ENCODE measurements at regions not wholly inside any gene's neighbourhood (a gene's known extent, or its start where the extent isn't known, plus 50 kb on each side); places are given as distances from the start of the nearest gene placed in this dataset.
"Not testable (repeated sequence)": the region's sequence is repeated elsewhere in the genome, so short reads cannot be mapped to it uniquely, and the experiment has no call there.

DNA sequence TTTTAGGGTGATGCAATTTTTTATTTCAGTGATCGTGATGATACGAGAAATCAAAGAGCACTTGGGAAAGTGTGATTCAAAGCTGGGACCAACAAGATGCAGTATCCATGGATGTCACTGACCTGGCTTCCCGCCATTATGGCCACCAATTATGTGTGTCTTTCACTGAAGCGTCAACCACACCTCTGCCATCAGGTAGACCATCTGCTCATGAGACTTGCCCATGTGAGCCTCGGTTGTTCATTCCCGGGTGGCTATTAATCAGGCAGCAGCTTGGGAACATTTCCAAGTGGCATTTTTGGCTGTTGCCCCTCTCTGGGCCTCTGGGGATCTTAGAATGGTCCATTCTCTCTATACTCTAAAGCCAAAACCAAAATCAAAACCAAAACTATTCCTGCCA is 436.0 kb upstream of the ADAMTSL1 start:
- DNase-seq = no peak

DNA sequence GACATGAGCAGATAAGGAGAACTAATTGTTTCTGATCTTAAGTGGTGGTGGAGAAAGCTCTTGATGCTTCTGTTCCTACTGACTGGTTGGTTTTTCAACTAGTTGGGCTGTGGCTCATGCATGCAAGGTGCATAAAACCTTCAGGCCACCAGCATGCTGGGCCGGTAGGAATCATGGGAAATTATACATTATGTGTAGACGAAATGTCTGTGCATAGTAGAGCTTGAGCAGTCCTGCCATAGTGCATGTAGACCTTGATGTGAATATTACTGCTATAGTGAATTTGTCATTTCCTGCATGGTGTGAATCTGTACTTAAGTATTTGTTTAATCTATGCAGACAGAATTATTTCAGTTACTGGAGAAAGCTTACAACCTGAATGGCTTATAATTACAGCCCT is 433.6 kb upstream of the ADAMTSL1 start:
- no peak for DNase-seq

DNA sequence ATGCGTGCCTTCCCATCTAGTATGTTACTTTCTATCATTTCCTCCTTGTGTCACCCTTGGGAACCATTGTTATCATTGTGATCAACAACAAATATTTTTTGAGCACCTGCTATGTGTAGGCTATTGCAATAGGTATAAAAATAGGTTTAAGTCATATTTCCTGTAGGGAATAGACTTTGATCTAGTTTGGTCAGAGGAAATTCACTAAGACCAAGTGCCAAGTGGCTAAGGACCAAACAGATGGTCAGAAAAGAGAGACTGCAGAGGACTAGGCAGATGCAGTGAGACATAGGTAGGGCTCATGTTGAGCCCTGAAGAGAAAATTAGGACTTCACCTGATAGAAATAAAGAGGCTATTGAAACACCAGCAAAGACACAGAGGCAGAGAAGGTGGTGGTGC is 430.0 kb upstream of the ADAMTSL1 start:
- DNase-seq = no peak

DNA sequence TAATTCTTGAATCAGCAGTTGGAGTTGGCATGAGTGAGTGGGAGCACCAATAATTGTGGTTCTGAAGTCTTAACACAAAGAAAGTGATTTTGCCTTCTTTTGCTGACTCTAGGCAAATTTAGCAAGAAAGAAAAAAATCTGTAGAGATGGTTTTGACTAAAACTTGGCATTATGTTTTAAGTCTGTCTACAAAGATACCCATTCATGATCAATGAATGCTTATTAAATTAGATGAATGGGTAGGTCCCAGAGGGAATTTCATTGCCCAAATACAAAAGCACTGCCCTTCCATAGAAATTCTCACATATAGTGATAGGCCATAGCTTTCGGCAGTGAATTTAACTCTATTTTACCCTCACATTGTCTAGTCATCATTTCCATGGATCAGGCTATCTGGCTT is 428.6 kb upstream of the ADAMTSL1 start:
- no peak for DNase-seq

DNA sequence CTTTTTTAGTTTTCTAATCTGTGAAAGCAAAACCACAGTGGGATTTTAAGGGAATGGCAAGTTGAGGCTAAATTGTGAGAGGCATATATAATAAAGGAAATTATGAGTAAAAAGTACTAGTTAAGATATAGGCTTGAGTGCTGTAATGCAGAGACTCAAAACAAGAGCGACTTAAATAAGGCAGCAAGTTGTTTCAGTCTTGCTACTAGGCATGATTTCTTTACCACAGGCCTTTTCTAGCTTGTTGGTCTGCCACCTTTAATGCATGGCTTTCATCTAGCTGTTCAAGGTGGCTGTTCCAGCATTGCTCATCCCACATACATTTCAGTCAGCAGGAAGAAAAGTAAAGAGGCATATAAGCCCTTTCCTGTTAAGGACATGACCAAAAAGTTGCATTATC is 427.9 kb upstream of the ADAMTSL1 start:
- DNase-seq = no peak

DNA sequence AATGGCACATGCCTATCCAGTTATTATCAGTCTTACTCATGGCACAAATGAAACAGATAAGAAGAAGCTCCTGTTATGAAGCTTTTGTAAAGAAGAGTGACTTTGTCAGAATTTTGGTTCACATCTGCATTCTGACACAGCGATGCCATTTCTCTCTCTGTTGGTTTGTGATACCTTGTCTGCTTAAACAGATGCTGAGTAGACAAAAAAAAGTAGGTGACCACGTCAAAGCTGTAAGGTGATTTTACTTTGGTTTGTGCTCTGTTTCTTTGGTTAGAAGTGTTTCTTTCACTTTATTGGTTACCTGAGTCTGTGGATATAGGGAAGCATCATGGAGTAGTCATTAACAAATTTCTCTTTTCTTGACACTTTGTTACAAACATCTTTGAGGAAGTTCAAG is 422.3 kb upstream of the ADAMTSL1 start:
- no peak for DNase-seq

DNA sequence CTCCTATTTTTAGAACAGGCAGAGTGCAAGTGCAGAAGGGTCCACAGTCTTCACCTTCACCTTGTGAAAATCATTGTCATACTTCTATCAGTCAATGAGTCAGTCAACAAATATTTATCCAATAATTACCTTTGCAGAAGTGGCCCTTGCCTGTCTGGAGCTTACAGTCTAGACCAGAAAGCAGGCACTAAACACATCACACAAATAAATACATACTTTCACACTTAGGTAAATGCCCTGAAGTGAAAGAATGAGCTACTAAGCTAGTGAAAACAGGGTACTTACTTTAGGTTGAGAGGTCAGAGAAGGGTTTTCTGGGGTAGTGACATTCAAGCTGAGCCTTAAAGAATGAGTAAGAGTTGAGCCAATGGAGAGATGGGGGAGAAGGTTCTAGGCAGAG is 421.9 kb upstream of the ADAMTSL1 start:
- DNase-seq = no peak

DNA sequence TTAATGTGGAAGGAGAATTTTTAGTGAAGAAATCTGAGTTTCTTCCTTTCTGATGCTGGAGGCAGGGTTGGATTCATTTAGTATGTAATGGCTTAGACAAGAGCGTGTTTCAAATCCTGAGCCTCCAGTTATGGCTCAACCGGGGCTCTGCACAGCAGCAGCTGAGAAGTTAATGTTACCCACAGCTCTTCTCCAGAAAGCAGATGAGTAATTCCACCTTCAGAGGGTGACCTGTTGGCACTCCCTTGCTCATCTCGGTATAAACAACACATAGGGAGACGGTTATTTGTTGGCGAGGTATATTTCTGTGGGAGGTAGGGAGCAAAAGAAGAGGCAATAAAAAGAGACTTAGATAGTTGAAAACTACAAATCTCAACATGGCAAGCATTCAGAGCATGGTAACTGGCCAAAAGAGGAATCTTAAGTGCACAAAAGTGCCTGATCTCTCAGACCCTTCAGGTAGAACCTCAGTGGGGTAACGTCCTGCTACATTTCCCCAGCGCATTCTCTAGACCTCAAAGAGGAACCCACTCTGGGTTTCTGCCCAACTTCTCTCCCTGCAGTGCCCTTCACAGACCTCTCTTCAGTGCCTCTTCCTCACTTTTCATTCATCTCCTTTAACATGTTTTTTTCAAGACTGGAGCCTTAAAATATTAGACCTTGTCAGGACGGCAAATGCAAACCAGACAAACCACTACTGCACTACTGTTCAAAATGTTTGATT is 417.5 kb upstream of the ADAMTSL1 start:
- no peak for DNase-seq

DNA sequence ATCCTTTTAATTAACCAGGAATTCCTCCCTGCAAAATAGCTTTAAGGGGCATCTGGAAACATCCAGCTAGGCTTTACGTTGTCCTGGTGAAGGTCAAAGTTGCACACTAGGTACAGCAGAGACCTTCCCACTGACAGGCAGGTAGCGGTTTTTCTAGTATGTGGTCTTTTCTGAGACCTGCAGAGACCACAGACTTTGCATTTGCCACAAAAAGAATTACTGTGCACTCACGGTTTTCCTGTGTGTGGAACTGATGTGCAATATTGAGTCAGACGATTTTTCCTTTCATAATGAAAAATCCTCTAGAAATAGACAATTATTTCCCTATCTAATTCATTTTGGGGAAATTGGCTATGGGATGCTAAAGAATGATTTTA is 417.0 kb upstream of the ADAMTSL1 start:
- no peak for DNase-seq

DNA sequence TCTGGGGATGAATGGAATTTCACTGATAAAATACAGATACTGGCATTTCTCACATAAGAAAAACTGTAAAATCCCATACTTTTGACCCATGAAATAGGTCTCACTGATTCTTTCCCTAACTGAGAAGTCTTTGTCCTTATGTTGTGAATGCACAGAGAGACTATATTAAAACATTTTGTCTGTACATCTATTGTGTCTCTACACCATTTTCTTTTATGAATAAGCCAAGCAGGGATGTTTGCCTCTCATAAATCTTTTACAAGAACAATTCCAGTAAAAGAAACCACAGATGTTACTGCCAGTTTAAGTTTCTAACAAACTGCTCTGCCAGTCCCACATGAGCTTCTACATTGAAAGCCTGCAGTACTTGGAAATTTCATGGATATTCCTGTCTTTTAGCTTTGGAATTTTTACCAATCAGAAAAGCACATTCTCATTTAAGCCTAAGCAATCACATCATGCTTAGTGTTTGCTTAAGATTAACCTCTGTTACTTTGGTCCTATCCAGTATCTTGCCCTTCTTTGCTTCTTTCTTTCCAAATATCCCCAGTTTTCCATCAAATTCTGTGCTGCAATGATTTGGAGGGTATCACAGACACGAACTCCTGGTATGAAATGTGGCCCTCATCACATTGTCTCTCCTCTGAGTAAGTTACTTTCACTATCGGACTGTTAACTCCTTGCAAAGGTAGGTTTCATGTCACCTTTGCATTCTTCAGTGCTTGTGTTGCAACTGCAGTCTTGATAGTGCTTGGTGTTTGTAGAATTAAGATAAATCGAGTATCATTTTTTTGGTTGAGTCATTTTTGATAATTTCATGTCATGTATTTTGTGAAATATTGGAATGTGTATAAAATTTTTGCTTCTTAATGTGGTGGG is 415.1 kb upstream of the ADAMTSL1 start:
- DNase-seq = no peak

DNA sequence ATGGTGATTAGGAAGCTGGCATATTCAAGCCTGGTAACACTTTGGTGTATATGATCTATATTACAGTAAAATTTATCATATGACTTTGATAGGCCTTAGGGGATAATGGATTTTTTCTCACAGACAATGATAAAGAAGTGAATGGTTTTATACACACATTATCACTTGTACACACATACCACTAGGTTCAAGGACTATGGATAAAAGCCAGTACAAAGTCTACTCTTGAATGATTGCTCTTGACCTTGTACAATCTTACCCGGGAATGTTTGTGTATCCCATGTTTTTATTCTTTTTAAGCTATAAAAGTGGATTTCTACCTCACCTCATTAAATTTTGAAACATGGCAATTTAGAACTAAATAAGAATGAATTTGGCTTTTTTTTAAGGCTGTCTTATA is 414.5 kb upstream of the ADAMTSL1 start:
- DNase-seq = no peak

DNA sequence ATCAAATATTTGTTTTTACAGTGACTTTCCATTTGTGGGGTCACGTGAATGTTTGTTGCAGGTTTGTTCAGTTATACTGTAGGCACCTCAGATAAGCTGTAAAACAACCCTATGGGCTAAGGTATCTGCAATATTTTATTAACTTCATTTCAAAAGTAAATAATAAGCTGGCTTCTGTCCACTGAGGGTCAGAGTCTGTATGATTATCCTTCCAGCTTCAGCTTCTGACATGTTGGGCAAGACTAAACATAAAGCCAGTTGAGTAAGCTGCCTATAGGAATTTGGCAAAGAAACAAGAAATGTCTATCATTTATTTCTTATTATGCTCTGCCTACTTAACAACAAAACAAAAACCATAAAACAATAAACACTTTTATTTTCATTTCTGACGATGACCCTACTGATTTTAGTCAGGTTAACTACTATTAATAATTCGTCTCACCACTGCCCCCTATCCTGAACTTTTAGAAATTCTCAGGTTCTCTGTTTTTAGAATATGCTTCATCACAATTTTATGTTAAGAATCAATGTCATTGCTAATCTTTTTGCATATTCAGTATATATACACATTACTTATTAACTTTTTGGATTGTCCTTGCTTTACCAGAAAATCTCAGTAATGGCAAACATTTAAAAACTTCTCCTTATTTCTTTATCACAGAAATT is 413.6 kb upstream of the ADAMTSL1 start:
- DNase-seq = no peak

DNA sequence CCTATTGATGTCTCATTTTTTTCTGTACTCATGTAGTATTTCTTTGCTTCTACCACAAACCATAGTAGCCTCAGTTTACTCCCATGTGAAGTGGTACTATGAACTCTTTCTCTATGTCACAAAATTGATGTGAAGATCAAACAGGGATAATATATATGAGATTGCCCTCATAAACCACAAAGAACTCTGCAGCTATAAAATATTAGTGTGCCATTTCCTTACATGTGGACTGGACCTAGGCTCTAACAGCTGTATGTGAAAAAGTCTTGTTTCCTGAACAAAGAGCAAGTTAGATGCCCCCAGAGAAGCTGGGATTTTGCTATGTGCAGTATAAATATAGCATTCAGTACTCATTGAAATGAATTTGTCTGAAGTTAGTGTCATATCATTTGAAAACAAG is 412.6 kb upstream of the ADAMTSL1 start:
- no peak for DNase-seq

DNA sequence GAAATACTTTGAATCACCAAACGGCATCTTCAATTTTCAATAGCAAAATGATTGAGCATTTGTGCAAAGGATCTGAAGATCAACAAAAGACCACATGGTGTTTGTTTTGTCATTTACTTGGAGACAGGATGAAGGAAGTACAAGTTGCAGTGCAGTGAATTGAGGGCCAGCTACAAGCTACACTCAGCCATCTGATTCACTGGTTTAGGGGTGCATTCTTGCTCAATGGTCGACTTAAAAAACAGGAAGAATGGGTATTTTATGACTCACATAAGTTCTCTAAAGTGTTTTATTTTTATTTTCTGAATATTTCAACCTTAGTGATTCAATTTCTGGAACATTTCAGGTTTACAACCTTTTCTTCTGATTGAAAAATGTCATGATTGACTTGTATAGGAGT is 412.1 kb upstream of the ADAMTSL1 start:
- DNase-seq = no peak

DNA sequence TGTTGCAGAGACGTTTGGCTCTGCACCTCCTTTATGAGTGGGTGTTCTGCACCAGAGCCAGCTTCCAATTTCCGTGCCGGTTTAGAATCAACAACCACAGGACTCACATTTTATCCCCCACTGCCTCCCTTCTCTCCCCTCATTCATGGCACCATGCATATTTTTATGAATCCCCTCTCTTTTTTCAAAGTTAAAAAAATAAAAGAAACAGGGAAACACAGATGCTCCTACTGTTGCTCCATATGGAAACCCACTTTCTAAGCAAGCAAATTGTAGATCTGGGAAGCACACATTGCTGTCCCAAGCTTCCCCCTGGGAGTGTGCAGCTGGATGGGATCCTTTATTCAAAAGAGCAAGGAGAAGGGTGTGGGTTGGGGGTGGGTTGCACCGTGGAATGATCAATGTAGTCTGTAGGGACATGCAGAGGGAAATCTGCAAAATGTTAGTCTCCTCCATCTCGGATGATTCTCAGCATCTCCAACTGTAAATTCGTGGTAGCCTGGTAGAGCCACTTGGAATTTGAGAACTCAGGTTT is 410.0 kb upstream of the ADAMTSL1 start:
- DNase-seq = no peak

DNA sequence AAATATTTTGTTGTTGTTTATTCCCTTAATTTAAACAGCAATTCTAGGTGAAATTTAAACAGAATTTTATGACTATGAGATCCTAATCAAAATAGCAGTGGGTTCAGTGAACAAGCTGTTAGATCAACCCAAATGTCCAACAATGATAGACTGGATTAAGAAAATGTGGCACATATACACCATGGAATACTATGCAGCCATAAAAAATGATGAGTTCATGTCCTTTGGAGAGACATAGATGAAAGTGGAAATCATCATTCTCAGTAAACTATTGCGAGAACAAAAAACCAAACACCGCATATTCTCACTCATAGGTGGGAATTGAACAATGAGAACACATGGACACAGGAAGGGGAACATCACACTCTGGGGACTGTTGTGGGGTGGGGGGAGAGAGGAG is 407.3 kb upstream of the ADAMTSL1 start:
- not testable (repeated sequence) for DNase-seq

DNA sequence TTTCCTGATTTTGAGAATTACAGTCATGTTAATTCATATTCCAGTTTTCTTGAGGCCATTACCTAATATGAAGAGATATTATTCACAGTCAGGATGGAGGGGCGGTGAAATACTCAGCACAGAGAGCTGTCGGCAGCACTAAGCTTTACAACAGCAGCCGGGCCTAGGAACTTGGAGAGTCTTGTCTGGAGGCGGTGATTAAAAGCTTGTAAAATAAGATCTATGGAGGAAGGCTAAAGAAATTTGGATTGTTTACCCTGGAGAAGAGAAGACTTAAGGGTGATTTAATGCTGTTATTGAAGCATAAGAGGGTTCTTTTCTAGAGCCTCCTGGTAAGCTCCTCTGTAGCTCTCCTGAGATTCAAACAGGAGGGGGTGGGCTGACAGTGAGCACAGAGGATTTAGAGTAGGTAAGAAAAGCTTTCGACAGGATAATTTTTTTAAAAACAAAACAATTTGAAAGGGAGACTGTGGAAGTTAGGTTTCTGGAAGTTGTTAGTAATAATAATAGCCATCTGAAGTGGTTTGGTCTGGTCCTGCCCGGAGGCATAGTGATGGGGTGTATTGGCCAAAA is 406.3 kb upstream of the ADAMTSL1 start:
- no peak for DNase-seq

DNA sequence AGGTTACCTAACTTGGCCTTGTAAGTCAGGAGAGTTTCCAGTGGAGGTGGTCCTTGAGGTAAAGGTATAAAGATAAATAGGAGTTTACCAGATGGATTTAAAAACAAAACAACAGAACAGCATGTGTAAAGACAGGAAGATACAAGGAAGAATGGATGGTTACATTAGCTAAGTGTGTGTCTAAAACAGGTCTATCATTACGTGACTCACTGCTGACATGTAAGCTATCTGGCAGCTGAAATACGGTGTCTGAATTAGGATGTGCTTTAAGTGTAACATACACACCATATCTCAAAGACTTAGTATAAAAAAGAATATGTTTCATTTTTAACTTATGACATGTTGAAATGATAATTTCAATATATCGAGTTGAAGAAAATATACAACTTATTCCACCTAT is 405.1 kb upstream of the ADAMTSL1 start:
- no peak for DNase-seq

DNA sequence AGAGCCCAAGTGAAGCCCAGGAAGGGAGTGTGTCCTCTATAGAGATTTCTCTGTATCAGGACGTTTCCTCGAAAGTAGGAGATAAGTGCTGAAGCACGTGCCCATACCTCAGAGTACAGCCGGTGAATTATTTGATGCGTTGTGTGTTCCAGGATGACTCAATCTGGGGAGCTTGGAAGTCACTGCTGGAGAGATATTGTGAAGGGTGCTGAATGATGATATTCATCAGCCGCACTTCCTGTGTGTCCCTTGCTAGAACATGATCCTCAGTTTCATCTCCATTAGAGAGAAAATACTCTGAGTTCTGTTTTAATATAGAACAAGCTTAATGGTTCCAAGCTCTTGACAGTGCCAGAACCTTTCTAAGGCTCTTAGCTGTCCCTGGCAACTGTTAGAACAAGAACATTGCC is 402.3 kb upstream of the ADAMTSL1 start:
- no peak for DNase-seq

DNA sequence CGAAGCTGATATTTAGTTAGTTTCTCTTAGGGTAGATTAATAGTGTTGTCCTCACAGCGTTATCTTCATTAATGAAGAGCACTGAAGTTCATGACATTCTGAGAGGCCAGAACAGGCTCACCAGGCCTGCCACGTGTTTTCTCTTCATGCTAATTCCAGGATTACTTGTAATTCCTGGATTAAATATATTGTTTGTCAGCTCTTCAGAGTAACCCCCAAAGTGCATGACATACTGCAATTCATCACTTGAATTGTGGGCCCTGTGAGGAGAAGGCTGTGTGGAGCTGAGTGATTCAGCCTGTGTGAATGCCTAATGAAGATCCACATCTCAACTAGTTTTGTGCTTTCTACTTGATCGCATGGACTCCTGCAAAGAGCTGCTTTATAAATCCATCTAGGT is 401.0 kb upstream of the ADAMTSL1 start:
- no peak for DNase-seq

DNA sequence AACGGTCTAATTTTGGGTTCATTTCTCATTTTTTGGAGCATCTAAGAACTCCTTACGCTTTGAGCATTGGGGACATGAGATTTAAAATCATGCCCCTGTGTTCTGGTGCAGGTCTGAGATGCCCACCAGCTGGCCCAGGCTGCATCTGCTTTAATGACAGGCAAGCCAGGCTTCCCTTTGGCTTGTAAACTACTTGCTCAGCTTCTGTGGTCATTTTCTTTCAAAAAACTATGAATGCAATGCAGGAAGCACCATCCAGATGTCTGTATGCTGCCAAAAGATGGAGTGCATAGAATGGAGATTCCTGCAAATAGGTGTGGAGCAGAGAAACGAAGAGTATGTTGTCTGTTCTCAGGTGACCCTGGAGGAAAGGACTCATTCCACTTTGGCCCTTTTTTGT is 399.9 kb upstream of the ADAMTSL1 start:
- DNase-seq = no peak

DNA sequence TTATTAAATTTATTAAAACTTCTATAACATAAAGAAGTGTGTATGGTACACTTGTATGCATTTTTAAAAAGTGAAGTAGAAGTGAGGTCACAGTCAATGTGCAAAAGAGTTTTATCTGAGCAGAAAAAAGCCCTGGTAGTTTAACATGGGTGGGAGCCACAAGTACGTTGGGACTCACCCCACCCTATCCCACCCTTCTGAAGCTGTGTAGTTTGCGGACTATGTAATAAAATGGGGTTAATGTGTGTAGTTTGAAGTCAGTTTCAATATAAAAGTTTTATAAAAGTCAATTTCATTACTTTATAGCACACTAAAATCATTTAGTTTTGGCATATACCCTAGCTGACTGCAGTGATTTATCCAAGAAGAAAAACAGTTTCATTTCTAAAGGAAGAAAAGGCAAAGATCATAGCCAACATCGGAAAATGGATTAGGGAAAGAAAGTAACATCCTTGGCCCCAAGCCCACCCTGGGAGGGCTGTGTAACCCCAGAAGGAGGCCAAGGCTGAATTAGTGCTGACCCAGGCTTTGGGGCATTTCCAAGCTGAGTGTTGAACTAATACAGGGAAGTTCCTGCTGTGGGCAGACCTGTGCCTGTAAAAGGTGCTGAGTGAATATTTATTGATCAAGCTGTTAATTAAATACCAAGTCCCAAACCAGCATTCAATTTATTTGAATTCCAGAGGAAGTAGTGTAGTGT is 398.6 kb upstream of the ADAMTSL1 start:
- no peak for DNase-seq

All from NCI-H2107 (cell line).